Anterior cingulate cortex (tissue), 58 donors: ENCODE measurements at regions not wholly inside any gene's neighbourhood (a gene's known extent, or its start where the extent isn't known, plus 50 kb on each side); places are given as distances from the start of the nearest gene placed in this dataset.

Experiments used
- DNase-seq, 58 donors: peaks; one replicate each; lab custom pipeline; 2025; lab: John Stamatoyannopoulos, UW

- DNase-seq = no peak
Measured at GRCh38 chr18:41486575-41486974, 468.5 kb upstream of the PIK3C3 start.

GRCh38 chr18:41484069-41484468, 471.0 kb upstream of the PIK3C3 start:
- no peak for DNase-seq

- DNase-seq = no peak
Measured at GRCh38 chr18:41482501-41482900, 472.5 kb upstream of the PIK3C3 start.

GRCh38 chr18:41466436-41467160, 488.4 kb upstream of the PIK3C3 start:
- no peak for DNase-seq

GRCh38 chr18:41465386-41465785, 489.6 kb upstream of the PIK3C3 start:
- no peak for DNase-seq

GRCh38 chr18:41464278-41464677, 490.8 kb upstream of the PIK3C3 start:
- DNase-seq = no peak

- DNase-seq = no peak
Measured at GRCh38 chr18:41462946-41463345, 492.1 kb upstream of the PIK3C3 start.

GRCh38 chr18:41461114-41461513, 493.9 kb upstream of the PIK3C3 start:
- DNase-seq = no peak

- DNase-seq = no peak
Measured at GRCh38 chr18:41459656-41460055, 495.4 kb upstream of the PIK3C3 start.

GRCh38 chr18:41458376-41458775, 496.7 kb upstream of the PIK3C3 start:
- no peak for DNase-seq

GRCh38 chr18:41457765-41458326, 497.2 kb upstream of the PIK3C3 start:
- peak in 2 of 58 donors; percentile 1 to 3 for DNase-seq

GRCh38 chr18:41456831-41457230, 498.2 kb upstream of the PIK3C3 start:
- DNase-seq = no peak

GRCh38 chr18:41449612-41450011, 505.4 kb upstream of the PIK3C3 start:
- DNase-seq = no peak

GRCh38 chr18:41444943-41445342, 510.1 kb upstream of the PIK3C3 start:
- DNase-seq = no peak

- DNase-seq = no peak
Measured at GRCh38 chr18:41436772-41437171, 518.3 kb upstream of the PIK3C3 start.

GRCh38 chr18:41418598-41418997, 536.4 kb upstream of the PIK3C3 start:
- DNase-seq = no peak

- DNase-seq = no peak
Measured at GRCh38 chr18:41416044-41416443, 539.0 kb upstream of the PIK3C3 start.

- DNase-seq = no peak
Measured at GRCh38 chr18:41410006-41410405, 545.0 kb upstream of the PIK3C3 start.

GRCh38 chr18:41406834-41407233, 548.2 kb upstream of the PIK3C3 start:
- no peak for DNase-seq

GRCh38 chr18:41396861-41397260, 558.2 kb upstream of the PIK3C3 start:
- no peak for DNase-seq

- no peak for DNase-seq
Measured at GRCh38 chr18:41396211-41396610, 558.8 kb upstream of the PIK3C3 start.

- no peak for DNase-seq
Measured at GRCh38 chr18:41395695-41396094, 559.3 kb upstream of the PIK3C3 start.
